ENCODE measurements at regions not wholly inside any gene's neighbourhood (a gene's known extent, or its start where the extent isn't known, plus 50 kb on each side); places are given as distances from the start of the nearest gene placed in this dataset.

GRCh38 chr2:67727623-67728022 lies 330.5 kb downstream of the ETAA1 start:
- DNase-seq, result no peak
- H3K9me3 ChIP-seq (ENCODE audit: control insufficient read depth, low read length, poor library complexity, severe bottlenecking), result no peaks in the 10 kb centered on the region
- Mint-ChIP-seq H3K4me1 (no peaks in the 10 kb centered on the region), H3K36me3 (ENCODE audit: low read depth) (no peaks in the 10 kb centered on the region), H3K4me3 (no peak overlapping the region), H3K27ac (no peak overlapping the region), H3K27me3 (peaks cover 11% of the 10 kb centered on the region)
- no peak for ATAC-seq

DNA sequence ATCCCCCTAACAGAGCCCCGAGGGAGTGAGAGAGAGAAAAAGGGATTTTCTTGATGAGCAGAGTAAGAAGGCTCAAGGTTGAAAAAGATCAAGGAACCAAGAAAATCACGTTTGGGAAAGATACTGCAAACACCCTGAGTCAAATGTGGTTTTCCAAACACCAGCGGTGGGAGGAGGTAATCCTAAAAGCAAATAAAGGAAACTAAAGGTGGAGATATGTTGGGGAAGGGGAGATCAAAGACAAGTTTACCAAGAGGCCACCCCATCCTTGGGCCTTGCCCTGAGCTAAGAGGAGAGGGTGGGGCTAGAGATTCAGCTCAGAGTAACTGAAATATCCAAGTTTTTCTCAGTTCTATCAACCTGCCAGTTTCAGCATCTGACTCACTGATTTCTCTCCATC lies 332.3 kb downstream of the ETAA1 start:
- Mint-ChIP-seq H3K4me3 (no peak overlapping the region), H3K4me1 (no peaks in the 10 kb centered on the region), H3K36me3 (ENCODE audit: low read depth) (no peaks in the 10 kb centered on the region), H3K27ac (no peak overlapping the region), H3K27me3 (peaks cover 5% of the 10 kb centered on the region)
- DNase-seq, result no peak
- no peak for ATAC-seq
- no peaks in the 10 kb centered on the region for H3K9me3 ChIP-seq (ENCODE audit: control insufficient read depth, low read length, poor library complexity, severe bottlenecking)

DNA sequence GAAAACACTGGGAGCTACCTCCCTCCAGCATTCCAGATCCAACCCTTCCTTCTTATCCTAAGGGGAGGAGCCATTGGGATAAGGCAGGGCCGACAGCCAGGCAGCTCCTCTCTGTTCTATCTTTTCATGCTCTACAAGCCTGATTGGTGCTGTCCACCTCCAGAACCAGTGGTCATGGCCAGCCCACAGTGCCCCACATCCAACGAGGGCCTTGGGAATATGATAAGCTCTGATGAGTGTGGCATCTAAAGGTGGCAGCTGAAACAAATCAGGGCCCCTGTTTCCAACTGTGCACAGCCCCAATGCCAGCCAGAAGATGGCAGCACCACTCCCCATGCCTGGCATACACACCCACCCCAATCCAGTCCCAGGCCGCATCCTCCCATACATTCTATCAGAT lies 329.3 kb downstream of the C1D start:
- no peaks in the 10 kb centered on the region for H3K36me3 Mint-ChIP-seq (ENCODE audit: low read depth)
- H3K27ac Mint-ChIP-seq, result no peak overlapping the region
- H3K27me3 Mint-ChIP-seq, result no peaks in the 10 kb centered on the region
- no peak for ATAC-seq
- peaks cover 3% of the 10 kb centered on the region for H3K9me3 ChIP-seq (ENCODE audit: control insufficient read depth, low read length, poor library complexity, severe bottlenecking)
- DNase-seq, result no peak
- no peak overlapping the region for H3K4me3 Mint-ChIP-seq
- no peaks in the 10 kb centered on the region for H3K4me1 Mint-ChIP-seq

GRCh38 chr2:67752199-67752598 lies 310.6 kb downstream of the C1D start:
- Mint-ChIP-seq H3K27ac (no peak overlapping the region), H3K4me3 (no peak overlapping the region), H3K27me3 (no peaks in the 10 kb centered on the region), H3K4me1 (no peaks in the 10 kb centered on the region), H3K36me3 (ENCODE audit: low read depth) (no peaks in the 10 kb centered on the region)
- H3K9me3 ChIP-seq (ENCODE audit: control insufficient read depth, low read length, poor library complexity, severe bottlenecking), result no peaks in the 10 kb centered on the region
- ATAC-seq (no peak), DNase-seq (no peak)

GRCh38 chr2:67752969-67753368 lies 309.8 kb downstream of the C1D start:
- H3K4me3 Mint-ChIP-seq, result no peak overlapping the region
- no peak for DNase-seq
- H3K4me1 Mint-ChIP-seq, result no peaks in the 10 kb centered on the region
- H3K36me3 Mint-ChIP-seq (ENCODE audit: low read depth), result no peaks in the 10 kb centered on the region
- H3K27ac Mint-ChIP-seq, result no peak overlapping the region
- no peak for ATAC-seq
- H3K27me3 Mint-ChIP-seq, result no peaks in the 10 kb centered on the region
- no peaks in the 10 kb centered on the region for H3K9me3 ChIP-seq (ENCODE audit: control insufficient read depth, low read length, poor library complexity, severe bottlenecking)

DNA sequence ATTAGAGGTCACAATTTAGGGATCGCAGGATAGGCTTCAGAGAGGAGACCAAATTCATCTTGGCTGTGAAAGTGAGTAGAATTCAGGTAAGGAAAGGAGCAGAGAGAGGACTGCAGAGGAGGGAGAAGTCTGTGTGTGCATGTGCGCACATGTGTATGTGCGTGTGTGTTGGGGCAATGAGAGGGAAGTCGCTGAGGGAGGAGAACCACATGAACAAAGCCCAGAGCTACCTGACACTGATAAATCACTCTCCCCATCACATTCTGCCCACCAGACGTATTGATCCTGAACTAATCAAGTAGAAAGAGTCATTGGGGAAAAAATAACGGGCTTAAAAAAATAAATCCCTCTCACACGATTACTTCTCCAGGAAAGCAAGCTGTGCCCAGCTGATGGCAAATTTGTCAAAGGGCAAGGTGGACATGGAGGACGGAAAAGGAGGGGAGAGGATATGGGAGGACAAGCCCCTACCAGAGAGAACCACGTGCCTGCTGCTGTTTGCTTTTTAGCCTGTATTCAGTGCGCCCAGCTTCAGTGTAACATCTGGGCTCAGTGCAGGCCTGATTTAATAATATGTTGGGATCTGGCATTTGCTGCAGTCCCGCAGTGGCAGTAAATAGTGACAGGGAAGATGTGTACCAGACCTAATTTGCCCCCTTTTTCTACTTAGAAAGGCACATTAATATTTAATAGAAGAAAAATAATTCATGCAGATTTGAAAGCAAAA lies 307.5 kb downstream of the C1D start:
- H3K9me3 ChIP-seq (ENCODE audit: control insufficient read depth, low read length, poor library complexity, severe bottlenecking), result no peaks in the 10 kb centered on the region
- no peak overlapping the region for H3K4me3 Mint-ChIP-seq
- peaks cover 5% of the 10 kb centered on the region for H3K27me3 Mint-ChIP-seq
- H3K36me3 Mint-ChIP-seq (ENCODE audit: low read depth), result no peaks in the 10 kb centered on the region
- no peak overlapping the region for H3K27ac Mint-ChIP-seq
- H3K4me1 Mint-ChIP-seq, result no peaks in the 10 kb centered on the region
- DNase-seq (no peak), ATAC-seq (no peak)

DNA sequence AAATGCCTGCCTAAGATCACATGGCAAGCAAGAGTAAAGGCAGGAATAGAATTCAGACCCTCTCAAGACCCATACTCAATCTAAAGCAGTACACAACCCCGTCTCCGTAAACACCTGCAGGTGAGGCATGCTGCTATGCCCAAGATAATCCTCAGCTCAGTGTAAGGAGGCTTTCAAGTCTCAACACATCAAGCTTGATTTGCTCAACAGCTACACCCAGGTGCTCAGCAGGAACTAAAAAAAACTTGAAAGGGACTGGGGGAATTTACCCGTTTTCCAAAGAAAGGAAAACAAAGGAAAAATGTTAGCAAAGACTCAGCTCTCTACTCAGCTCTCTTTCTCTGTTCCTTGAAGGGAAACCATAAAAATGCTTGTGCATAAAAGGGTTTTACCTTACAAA lies 301.8 kb downstream of the C1D start:
- H3K27me3 Mint-ChIP-seq, result peaks cover 13% of the 10 kb centered on the region
- no peaks in the 10 kb centered on the region for H3K9me3 ChIP-seq (ENCODE audit: control insufficient read depth, low read length, poor library complexity, severe bottlenecking)
- DNase-seq (no peak), ATAC-seq (no peak)
- H3K27ac Mint-ChIP-seq, result no peak overlapping the region
- H3K36me3 Mint-ChIP-seq (ENCODE audit: low read depth), result no peaks in the 10 kb centered on the region
- H3K4me3 Mint-ChIP-seq, result no peak overlapping the region
- H3K4me1 Mint-ChIP-seq, result no peaks in the 10 kb centered on the region

DNA sequence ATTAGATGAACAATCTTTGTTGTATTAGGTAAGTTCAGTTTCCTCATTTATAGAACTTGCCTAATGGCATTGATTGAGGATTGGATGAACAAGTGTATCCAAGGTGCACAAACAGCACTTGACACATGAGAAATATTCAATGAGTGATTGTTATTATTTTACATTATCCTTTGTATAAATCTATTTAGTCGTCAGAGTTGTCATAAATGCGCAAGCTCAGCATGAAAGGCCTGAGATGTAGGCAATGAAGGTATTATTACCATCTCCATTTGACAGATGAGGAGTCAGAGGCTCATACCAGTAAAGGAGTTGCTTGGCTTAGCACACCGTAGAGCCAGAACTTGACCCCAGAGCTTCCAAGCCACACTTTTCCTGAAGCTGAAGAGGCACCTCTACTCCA lies 291.4 kb downstream of the C1D start:
- DNase-seq (no peak), ATAC-seq (no peak)
- no peaks in the 10 kb centered on the region for H3K4me1 Mint-ChIP-seq
- H3K36me3 Mint-ChIP-seq (ENCODE audit: low read depth), result no peaks in the 10 kb centered on the region
- no peaks in the 10 kb centered on the region for H3K9me3 ChIP-seq (ENCODE audit: control insufficient read depth, low read length, poor library complexity, severe bottlenecking)
- H3K27ac Mint-ChIP-seq, result no peak overlapping the region
- H3K27me3 Mint-ChIP-seq, result peaks cover 9% of the 10 kb centered on the region
- no peak overlapping the region for H3K4me3 Mint-ChIP-seq

DNA sequence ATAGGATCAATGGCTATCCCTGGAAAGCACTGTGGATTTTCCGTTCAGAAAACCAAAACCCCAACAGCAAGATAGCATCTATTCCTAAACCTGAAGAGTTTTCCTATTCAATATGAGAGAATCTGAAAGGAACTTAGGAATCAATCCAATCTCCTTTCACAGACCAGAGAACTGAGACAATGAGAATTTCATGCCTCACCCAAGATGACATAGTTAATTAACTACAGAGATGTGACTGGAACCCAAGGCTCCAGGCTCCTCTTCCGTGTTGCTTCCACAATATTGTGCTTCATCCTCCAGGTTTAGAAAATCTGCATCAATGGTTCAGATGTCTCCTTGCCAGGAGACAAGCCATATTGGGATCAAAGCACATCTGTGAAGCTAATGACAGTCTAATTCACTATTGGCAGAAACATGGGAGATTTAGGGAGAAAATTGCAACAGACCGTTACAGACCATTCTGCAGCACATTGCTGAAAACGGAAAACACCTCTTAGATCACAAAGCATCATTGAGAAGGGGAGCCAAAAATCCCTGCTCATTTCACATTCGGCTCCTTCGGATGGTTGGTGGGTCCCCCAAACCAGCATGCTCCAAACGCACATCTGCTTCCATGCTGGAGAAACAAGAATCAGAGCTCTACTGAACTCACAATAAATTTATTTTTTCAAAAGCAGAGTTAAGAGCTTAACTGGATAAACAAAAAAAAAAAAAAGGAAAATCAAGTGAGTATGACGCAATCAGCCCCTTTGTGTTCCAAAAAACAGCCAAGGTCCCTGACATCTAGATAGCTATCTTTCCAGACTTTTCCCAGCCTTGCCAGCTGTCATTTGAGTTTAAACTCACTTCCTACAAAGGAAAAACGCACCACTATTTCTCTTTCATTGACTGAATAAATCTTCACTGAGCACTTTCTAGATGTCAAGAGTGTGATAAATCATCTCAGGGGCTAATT lies 290.3 kb downstream of the C1D start:
- no peaks in the 10 kb centered on the region for H3K4me1 Mint-ChIP-seq
- DNase-seq (no peak), ATAC-seq (no peak)
- H3K9me3 ChIP-seq (ENCODE audit: control insufficient read depth, low read length, poor library complexity, severe bottlenecking), result no peaks in the 10 kb centered on the region
- no peak overlapping the region for H3K27ac Mint-ChIP-seq
- no peak overlapping the region for H3K4me3 Mint-ChIP-seq
- peaks cover 9% of the 10 kb centered on the region for H3K27me3 Mint-ChIP-seq
- H3K36me3 Mint-ChIP-seq (ENCODE audit: low read depth), result no peaks in the 10 kb centered on the region

GRCh38 chr2:67773851-67774250 lies 289.0 kb downstream of the C1D start:
- no peaks in the 10 kb centered on the region for H3K4me1 Mint-ChIP-seq
- no peak overlapping the region for H3K27ac Mint-ChIP-seq
- DNase-seq, result no peak
- no peak overlapping the region for H3K4me3 Mint-ChIP-seq
- peaks cover 15% of the 10 kb centered on the region for H3K27me3 Mint-ChIP-seq
- ATAC-seq, result no peak
- no peaks in the 10 kb centered on the region for H3K9me3 ChIP-seq (ENCODE audit: control insufficient read depth, low read length, poor library complexity, severe bottlenecking)
- no peaks in the 10 kb centered on the region for H3K36me3 Mint-ChIP-seq (ENCODE audit: low read depth)

- H3K9me3 ChIP-seq (ENCODE audit: control insufficient read depth, low read length, poor library complexity, severe bottlenecking), result no peaks in the 10 kb centered on the region
- ATAC-seq, result no peak
Observed at GRCh38 chr2:67776276-67776675, 286.5 kb downstream of the C1D start.

DNA sequence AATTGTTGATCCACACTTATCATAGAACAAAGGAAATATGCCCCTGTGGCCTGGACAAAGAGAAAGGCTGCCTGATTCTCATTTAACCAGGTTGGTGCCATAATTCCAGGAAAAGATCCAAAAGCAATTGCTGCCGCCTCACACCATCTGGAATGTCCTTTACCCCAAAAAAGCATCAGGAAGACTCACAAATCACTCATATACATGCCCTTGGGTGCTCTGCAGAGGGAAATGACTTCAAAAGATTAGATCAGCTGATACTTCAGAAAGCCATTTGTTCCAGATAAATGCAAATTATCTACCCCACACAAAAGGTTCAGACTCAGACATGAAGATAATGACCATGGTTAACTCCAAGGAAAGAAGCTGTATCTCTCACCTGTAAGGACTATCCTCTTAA lies 285.8 kb downstream of the C1D start:
- H3K4me1 Mint-ChIP-seq, result no peaks in the 10 kb centered on the region
- peaks cover 19% of the 10 kb centered on the region for H3K27me3 Mint-ChIP-seq
- H3K27ac Mint-ChIP-seq, result no peak overlapping the region
- no peaks in the 10 kb centered on the region for H3K36me3 Mint-ChIP-seq (ENCODE audit: low read depth)
- no peaks in the 10 kb centered on the region for H3K9me3 ChIP-seq (ENCODE audit: control insufficient read depth, low read length, poor library complexity, severe bottlenecking)
- ATAC-seq (no peak), DNase-seq (no peak)
- H3K4me3 Mint-ChIP-seq, result no peak overlapping the region

More at GRCh38 chr2:67776276-67776675, 286.5 kb downstream of the C1D start:
- no peak overlapping the region for H3K4me3 Mint-ChIP-seq
- no peaks in the 10 kb centered on the region for H3K36me3 Mint-ChIP-seq (ENCODE audit: low read depth)
- H3K27ac Mint-ChIP-seq, result no peak overlapping the region
- DNase-seq, result no peak
- H3K27me3 Mint-ChIP-seq, result peaks cover 19% of the 10 kb centered on the region
- H3K4me1 Mint-ChIP-seq, result no peaks in the 10 kb centered on the region

DNA sequence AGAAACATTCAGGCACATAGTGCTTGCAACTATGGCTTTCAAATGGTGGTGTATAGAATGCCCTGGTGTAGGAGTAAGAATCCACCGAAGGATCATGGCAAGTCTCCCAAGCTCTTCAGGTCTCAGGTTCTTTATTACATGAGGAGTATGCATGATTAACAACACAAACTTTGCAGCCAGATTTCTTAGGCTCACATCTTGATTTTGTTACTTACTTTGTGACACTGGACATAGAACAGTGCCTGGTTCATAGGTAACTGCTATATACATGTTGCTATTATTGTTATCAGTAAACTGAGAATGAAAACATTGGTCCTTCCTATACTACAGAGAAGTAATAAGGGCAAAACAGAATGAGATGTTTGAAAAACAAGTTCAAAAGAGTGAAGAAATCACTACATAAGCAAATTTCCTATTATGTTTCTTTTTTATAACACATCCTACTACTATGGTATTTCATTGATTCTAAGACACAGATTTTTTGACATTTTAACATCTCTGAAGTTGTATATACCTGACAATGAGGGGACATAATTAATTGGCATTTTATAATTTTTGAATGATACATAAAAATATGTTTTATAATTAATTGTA lies 284.9 kb downstream of the C1D start:
- Mint-ChIP-seq H3K27ac (no peak overlapping the region), H3K4me1 (no peaks in the 10 kb centered on the region), H3K27me3 (peaks cover 10% of the 10 kb centered on the region), H3K4me3 (no peak overlapping the region), H3K36me3 (ENCODE audit: low read depth) (no peaks in the 10 kb centered on the region)
- H3K9me3 ChIP-seq (ENCODE audit: control insufficient read depth, low read length, poor library complexity, severe bottlenecking), result no peaks in the 10 kb centered on the region
- ATAC-seq, result no peak
- no peak for DNase-seq

Data from T-helper 17 cell (primary cell).